NT2/D1 (cell line): ENCODE measurements at regions not wholly inside any gene's neighbourhood (a gene's known extent, or its start where the extent isn't known, plus 50 kb on each side); places are given as distances from the start of the nearest gene placed in this dataset.

Experiments used
- SUZ12 ChIP-seq: IDR thresholded peaks from 2 replicates; pipeline ENCODE4 v1.6.1; 2011; ENCODE audit not compliant: insufficient read length, insufficient read depth; ENCODE audit errors: extremely low read depth
- ZNF274 ChIP-seq: IDR thresholded peaks from 2 replicates; pipeline ENCODE4 v1.6.1; 2011; ENCODE audit warnings: mild to moderate bottlenecking, low read depth, low read length

DNA sequence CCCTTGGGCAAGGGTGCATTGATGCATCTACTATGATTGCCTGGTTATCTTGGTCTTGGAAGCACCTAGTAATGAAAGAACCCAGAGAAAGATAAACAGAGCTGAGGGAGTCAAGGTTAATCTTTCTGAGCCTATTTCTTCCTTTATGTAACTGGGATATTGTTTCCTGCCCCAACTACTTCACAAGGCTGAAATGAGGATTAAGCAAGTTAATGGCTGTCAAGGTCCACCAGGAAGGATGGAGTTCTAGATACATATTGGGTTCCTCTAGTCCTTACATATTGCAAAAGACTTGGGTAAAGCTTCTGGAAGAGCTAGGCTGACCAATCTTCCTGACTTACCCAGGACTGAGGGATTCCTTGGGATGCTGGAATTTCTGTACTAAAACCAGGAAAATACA lies 589.8 kb downstream of the INSC start:
- TF ChIP-seq ZNF274 = no peak
- no peak for TF ChIP-seq SUZ12
